Stimulated activated CD8-positive, alpha-beta memory T cell treated with anti-CD3 and anti-CD28 coated beads, Interleukin-15, amount 100 ng/mL, for 48 hours (primary cell): ENCODE measurements at regions not wholly inside any gene's neighbourhood (a gene's known extent, or its start where the extent isn't known, plus 50 kb on each side); places are given as distances from the start of the nearest gene placed in this dataset.

ENCODE experiments used
- DNase-seq, 2 donors: peaks; one replicate each; pipeline ENCODE4 v3.0.0-alpha.2; 2020; ENCODE audit warnings: low read depth in 2 of 2

- DNase-seq, result no peak
Measured at GRCh38 chr20:40232273-40232672, 456.8 kb downstream of the MAFB start.

GRCh38 chr20:40230486-40230885 is 458.6 kb downstream of the MAFB start:
- DNase-seq, result no peak

- DNase-seq, result no peak
Measured at GRCh38 chr20:40225596-40225995, 463.4 kb downstream of the MAFB start.

GRCh38 chr20:40223810-40224209 is 465.2 kb downstream of the MAFB start:
- DNase-seq, result no peak

GRCh38 chr20:40218971-40219370 is 470.1 kb downstream of the MAFB start:
- no peak for DNase-seq

- DNase-seq, result no peak
Measured at GRCh38 chr20:40218316-40218969, 470.6 kb downstream of the MAFB start.

- DNase-seq, result no peak
Measured at GRCh38 chr20:40207655-40208054, 481.4 kb downstream of the MAFB start.

- DNase-seq, result no peak
Measured at GRCh38 chr20:40205971-40206370, 483.1 kb downstream of the MAFB start.

GRCh38 chr20:40203032-40203431 is 486.0 kb downstream of the MAFB start:
- no peak for DNase-seq

GRCh38 chr20:40197691-40198090 is 491.3 kb downstream of the MAFB start:
- no peak for DNase-seq

- no peak for DNase-seq
Measured at GRCh38 chr20:40196846-40197436, 492.1 kb downstream of the MAFB start.

GRCh38 chr20:40195742-40196141 is 493.3 kb downstream of the MAFB start:
- no peak for DNase-seq

- no peak for DNase-seq
Measured at GRCh38 chr20:40192529-40192928, 496.5 kb downstream of the MAFB start.

GRCh38 chr20:40192081-40192480 is 497.0 kb downstream of the MAFB start:
- DNase-seq, result no peak

GRCh38 chr20:40191573-40191972 is 497.5 kb downstream of the MAFB start:
- no peak for DNase-seq

- DNase-seq, result no peak
Measured at GRCh38 chr20:40189621-40190020, 499.4 kb downstream of the MAFB start.

- no peak for DNase-seq
Measured at GRCh38 chr20:40188319-40188718, 500.7 kb downstream of the MAFB start.

GRCh38 chr20:40186826-40187225 is 502.2 kb downstream of the MAFB start:
- no peak for DNase-seq

- DNase-seq, result no peak
Measured at GRCh38 chr20:40181676-40182075, 507.4 kb downstream of the MAFB start.

GRCh38 chr20:40176098-40176841 is 512.8 kb downstream of the MAFB start:
- DNase-seq, result no peak

- no peak for DNase-seq
Measured at GRCh38 chr20:40175296-40175695, 513.7 kb downstream of the MAFB start.

- no peak for DNase-seq
Measured at GRCh38 chr20:40173872-40174271, 515.2 kb downstream of the MAFB start.

- DNase-seq, result no peak
Measured at GRCh38 chr20:40168981-40169620, 519.9 kb downstream of the MAFB start.
